DND-41 (cell line): ENCODE measurements at regions not wholly inside any gene's neighbourhood (a gene's known extent, or its start where the extent isn't known, plus 50 kb on each side); places are given as distances from the start of the nearest gene placed in this dataset.

Experiments
- ATAC-seq: fragments of 200-7000 bp; cut with Tn5 transposase; 3 replicates; pipeline ENCODE4 v1.9.1; 2021; ENCODE audit warnings: low read depth; ENCODE audit not compliant: insufficient read depth
- DNase-seq: peaks from one replicate; pipeline ENCODE4 v3.0.0-alpha.2; 2020
- H2AFZ ChIP-seq: 2 replicates; pipeline ENCODE4 v1.6.0; 2012; ENCODE audit warnings: low read depth, low read length
- H3K27ac ChIP-seq: 2 replicates; pipeline ENCODE4 v1.5.1; 2012; ENCODE audit warnings: low read length, inconsistent platforms
- H3K27me3 ChIP-seq: fragments of 200-600 bp; sonication (generic); 2 replicates; pipeline ENCODE4 v1.6.0; 2012; ENCODE audit warnings: low read length, mild to moderate bottlenecking, inconsistent platforms; ENCODE audit not compliant: insufficient read depth, poor library complexity
- H3K36me3 ChIP-seq: 2 replicates; pipeline ENCODE4 v1.5.1; 2012; ENCODE audit warnings: low read length, inconsistent platforms; ENCODE audit not compliant: insufficient read depth
- H3K4me1 ChIP-seq: 2 replicates; pipeline ENCODE4 v1.5.1; 2012; ENCODE audit warnings: mild to moderate bottlenecking, low read length; ENCODE audit not compliant: insufficient read depth
- H3K4me2 ChIP-seq: 2 replicates; pipeline ENCODE4 v1.6.0; 2012; ENCODE audit warnings: mild to moderate bottlenecking, moderate library complexity, low read length, inconsistent platforms; ENCODE audit not compliant: insufficient read depth
- H3K4me3 ChIP-seq, 2 experiments: fragments of 200-600 bp in 1 of 2; shearing (Covaris generic) in 1 of 2; 2 replicates each; pipeline ENCODE4 v1.5.1; 2012 to 2016; ENCODE audit warnings: inconsistent platforms in 2 of 2, low read length in 2 of 2, mild to moderate bottlenecking in 2 of 2, low read depth in 1 of 2, moderate library complexity in 1 of 2
- H3K79me2 ChIP-seq: 2 replicates; pipeline ENCODE4 v1.6.0; 2012; ENCODE audit warnings: low read length, inconsistent platforms; ENCODE audit not compliant: insufficient read depth
- H3K9ac ChIP-seq: 2 replicates; pipeline ENCODE4 v1.6.0; 2012; ENCODE audit warnings: low read depth, mild to moderate bottlenecking, inconsistent platforms, low read length, moderate library complexity
- H3K9me3 ChIP-seq: 2 replicates; pipeline ENCODE4 v1.5.1; 2012; ENCODE audit warnings: low read length, moderate library complexity, mild to moderate bottlenecking, inconsistent platforms; ENCODE audit not compliant: insufficient read depth, severe bottlenecking
- H4K20me1 ChIP-seq: 2 replicates; pipeline ENCODE4 v1.6.0; 2012; ENCODE audit warnings: low read length; ENCODE audit not compliant: insufficient read depth
- EZH2 ChIP-seq: IDR thresholded peaks from 3 replicates; pipeline ENCODE4 v1.6.1; 2012; ENCODE audit warnings: borderline replicate concordance, low read depth, mild to moderate bottlenecking, moderate library complexity, low read length, inconsistent platforms; ENCODE audit not compliant: severe bottlenecking
- TF ChIP-seq, protein P1 (sequence below): IDR thresholded peaks from 2 replicates; pipeline ENCODE4 v1.5.1; 2012; ENCODE audit warnings: borderline replicate concordance, low read length, moderate library complexity, mild to moderate bottlenecking; ENCODE audit not compliant: poor library complexity, severe bottlenecking; ENCODE audit errors: extremely low read depth

DNA sequence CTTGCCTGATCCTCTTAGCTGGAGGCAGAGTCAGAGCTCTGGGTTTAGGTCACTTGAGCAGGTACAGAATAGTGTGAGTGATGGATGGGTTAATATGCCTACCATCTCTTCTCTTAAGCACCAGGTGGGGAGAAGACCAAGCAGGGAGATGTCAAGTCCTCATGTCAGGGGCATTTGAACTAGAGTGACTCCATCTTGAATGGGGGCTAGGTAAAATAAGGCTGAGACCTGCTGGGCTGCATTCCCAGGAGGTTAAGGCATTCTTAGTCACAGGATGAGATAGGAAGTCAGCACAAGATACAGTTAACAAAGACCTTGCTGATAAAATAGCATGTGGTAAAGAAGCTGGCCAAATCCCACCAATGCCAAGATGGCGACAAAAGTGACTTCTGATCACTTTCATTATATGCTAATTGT is 77.4 kb upstream of the BTG3 start:
- Histone ChIP-seq H2AFZ (no peak overlapping the region), H3K9ac (no peak overlapping the region), H3K4me2 (no peak overlapping the region), H4K20me1 (no peaks in the 10 kb centered on the region), H3K4me3 (no peak overlapping the region), H3K9me3 (no peaks in the 10 kb centered on the region), H3K27me3 (no peaks in the 10 kb centered on the region), H3K36me3 (no peaks in the 10 kb centered on the region), H3K27ac (no peak overlapping the region), H3K4me1 (no peaks in the 10 kb centered on the region), H3K79me2 (no peaks in the 10 kb centered on the region)
- ATAC-seq (no peak), DNase-seq (no peak)
- TF ChIP-seq, protein P1, sequence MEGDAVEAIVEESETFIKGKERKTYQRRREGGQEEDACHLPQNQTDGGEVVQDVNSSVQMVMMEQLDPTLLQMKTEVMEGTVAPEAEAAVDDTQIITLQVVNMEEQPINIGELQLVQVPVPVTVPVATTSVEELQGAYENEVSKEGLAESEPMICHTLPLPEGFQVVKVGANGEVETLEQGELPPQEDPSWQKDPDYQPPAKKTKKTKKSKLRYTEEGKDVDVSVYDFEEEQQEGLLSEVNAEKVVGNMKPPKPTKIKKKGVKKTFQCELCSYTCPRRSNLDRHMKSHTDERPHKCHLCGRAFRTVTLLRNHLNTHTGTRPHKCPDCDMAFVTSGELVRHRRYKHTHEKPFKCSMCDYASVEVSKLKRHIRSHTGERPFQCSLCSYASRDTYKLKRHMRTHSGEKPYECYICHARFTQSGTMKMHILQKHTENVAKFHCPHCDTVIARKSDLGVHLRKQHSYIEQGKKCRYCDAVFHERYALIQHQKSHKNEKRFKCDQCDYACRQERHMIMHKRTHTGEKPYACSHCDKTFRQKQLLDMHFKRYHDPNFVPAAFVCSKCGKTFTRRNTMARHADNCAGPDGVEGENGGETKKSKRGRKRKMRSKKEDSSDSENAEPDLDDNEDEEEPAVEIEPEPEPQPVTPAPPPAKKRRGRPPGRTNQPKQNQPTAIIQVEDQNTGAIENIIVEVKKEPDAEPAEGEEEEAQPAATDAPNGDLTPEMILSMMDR, result no peak
- TF ChIP-seq EZH2, result no peak

DNA sequence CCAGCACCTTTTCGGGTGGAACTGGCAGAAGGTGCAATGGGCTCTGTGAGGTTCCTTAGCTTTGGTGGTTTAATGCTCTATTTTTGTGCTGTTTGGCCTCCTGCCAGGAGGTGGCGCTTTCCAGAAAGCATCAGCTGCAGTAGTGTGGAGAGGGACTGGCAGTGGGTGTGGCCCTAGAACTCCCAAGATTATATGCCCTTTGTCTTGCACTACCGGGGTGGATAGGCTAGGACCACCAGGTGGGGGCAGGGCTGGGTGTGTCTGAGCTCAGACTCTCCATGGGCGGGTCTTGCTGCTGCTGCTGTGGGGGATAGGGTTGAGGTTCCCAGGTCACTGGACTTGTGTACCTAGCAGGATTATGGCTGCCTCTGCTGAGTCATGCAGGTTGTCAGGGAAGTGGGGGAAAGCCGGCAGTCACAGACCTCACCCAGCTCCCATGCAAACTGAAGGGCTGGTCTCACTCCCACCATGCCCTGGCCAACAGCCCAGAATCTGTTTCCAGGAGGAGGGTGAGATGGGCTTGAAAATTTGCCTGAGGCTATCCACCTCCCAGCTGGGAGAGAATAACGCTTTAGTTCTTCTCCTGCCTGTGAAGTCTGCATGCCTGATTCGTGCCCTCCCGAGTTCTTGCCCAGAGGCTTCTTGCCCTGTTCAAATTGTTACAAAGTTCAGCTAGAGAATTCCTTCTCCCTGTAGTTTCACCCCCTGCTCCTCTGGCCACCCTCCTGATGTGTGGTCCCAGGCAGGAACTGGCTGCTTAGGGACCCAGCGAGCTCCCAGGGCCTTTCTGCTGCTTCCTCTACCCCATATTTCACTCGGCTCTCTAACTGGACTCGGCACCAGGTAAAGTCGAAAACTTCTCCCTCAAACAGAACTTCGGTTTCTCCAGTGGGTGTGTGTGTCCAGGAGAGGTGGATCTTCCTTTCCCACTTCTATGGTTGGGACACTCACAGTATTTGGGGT is 76.5 kb upstream of the BTG3 start:
- Histone ChIP-seq H3K79me2 (no peaks in the 10 kb centered on the region), H3K9me3 (no peaks in the 10 kb centered on the region), H3K4me2 (no peak overlapping the region), H2AFZ (no peak overlapping the region; the same call in 1 of the 2 replicates), H3K4me3 (no peak overlapping the region), H3K27me3 (no peaks in the 10 kb centered on the region), H3K27ac (no peak overlapping the region), H4K20me1 (no peaks in the 10 kb centered on the region), H3K36me3 (no peaks in the 10 kb centered on the region), H3K9ac (no peak overlapping the region), H3K4me1 (no peaks in the 10 kb centered on the region)
- TF ChIP-seq, protein P1, result peak; percentile 43
- TF ChIP-seq EZH2, result no peak
- ATAC-seq (no peak), DNase-seq (peak; percentile 24)

DNA sequence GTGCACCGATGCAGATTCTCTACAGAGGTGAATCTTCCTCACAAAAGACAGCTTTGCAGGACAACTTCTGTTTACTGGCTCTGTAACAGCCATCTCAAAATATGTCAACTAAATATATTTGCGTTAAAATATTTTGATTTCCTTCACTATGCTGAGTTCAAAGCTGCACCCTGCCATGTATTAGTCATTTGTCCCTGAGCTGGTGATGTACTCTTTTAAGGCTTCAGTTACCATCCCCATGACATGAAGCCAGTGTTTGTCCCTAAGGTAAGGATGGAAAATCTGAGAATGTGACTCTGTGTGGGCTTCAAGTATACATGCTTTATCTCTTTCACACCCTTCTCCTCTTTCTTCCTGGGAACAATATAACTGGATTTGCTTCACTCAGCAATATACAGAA is 70.2 kb upstream of the BTG3 start:
- Histone ChIP-seq H3K79me2 (no peaks in the 10 kb centered on the region), H3K4me1 (no peaks in the 10 kb centered on the region), H3K27me3 (no peaks in the 10 kb centered on the region), H2AFZ (no peak overlapping the region), H3K36me3 (no peaks in the 10 kb centered on the region), H4K20me1 (no peaks in the 10 kb centered on the region), H3K4me3 (no peak overlapping the region), H3K27ac (no peak overlapping the region), H3K4me2 (no peak overlapping the region), H3K9me3 (no peaks in the 10 kb centered on the region), H3K9ac (no peak overlapping the region)
- ATAC-seq, result no peak
- TF ChIP-seq, protein P1, result no peak
- no peak for TF ChIP-seq EZH2
- no peak for DNase-seq
